ENCODE measurements at regions not wholly inside any gene's neighbourhood (a gene's known extent, or its start where the extent isn't known, plus 50 kb on each side); places are given as distances from the start of the nearest gene placed in this dataset.

- no peaks in the 10 kb centered on the region for H3K9me3 ChIP-seq (ENCODE audit: control insufficient read depth, low read length)
- H3K27me3 ChIP-seq (replicated peaks; ENCODE audit: control insufficient read depth, insufficient read depth, low read length, poor library complexity, severe bottlenecking), result no peaks in the 10 kb centered on the region
- no peak for DNase-seq
- no peak overlapping the region for H3K4me3 ChIP-seq (ENCODE audit: insufficient read depth, low read depth, low read length, poor library complexity, severe bottlenecking)
- H3K36me3 ChIP-seq (ENCODE audit: control insufficient read depth, insufficient read depth, low read length), result no peaks in the 10 kb centered on the region
- no peak overlapping the region for H3K27ac ChIP-seq (ENCODE audit: insufficient read depth, low read length, poor library complexity, severe bottlenecking)
- H3K4me1 ChIP-seq (ENCODE audit: control insufficient read depth, insufficient read depth, low read length, poor library complexity, severe bottlenecking), result no peaks in the 10 kb centered on the region
These were observed 1634.7 kb upstream of the B3GALT2 start for GRCh38 chr1:194821091-194821490.

DNA sequence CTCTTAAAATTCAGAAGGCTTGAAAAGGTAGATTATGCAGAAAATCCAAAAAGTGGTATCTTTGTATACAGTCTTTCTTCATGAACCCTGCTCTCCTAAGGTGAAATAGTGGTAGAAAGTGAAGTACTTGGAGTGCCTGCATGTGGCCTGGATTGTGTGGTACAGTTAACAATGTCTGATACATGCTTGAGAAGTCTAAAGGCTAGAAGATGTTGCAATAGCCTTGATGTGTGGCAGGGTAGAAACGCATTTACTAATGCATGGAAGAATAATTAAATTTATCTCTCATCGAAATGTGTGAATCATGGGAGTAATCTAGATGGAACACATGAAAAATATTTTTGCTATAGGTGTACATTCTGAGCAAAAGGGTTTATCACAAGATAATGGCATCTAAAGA lies 1632.3 kb upstream of the B3GALT2 start:
- no peaks in the 10 kb centered on the region for H3K9me3 ChIP-seq (ENCODE audit: control insufficient read depth, low read length)
- H3K4me1 ChIP-seq (ENCODE audit: control insufficient read depth, insufficient read depth, low read length, poor library complexity, severe bottlenecking), result no peaks in the 10 kb centered on the region
- no peak for DNase-seq
- H3K27ac ChIP-seq (ENCODE audit: insufficient read depth, low read length, poor library complexity, severe bottlenecking), result no peak overlapping the region
- H3K4me3 ChIP-seq (ENCODE audit: insufficient read depth, low read depth, low read length, poor library complexity, severe bottlenecking), result no peak overlapping the region
- H3K27me3 ChIP-seq (replicated peaks; ENCODE audit: control insufficient read depth, insufficient read depth, low read length, poor library complexity, severe bottlenecking), result no peaks in the 10 kb centered on the region
- no peaks in the 10 kb centered on the region for H3K36me3 ChIP-seq (ENCODE audit: control insufficient read depth, insufficient read depth, low read length)

DNA sequence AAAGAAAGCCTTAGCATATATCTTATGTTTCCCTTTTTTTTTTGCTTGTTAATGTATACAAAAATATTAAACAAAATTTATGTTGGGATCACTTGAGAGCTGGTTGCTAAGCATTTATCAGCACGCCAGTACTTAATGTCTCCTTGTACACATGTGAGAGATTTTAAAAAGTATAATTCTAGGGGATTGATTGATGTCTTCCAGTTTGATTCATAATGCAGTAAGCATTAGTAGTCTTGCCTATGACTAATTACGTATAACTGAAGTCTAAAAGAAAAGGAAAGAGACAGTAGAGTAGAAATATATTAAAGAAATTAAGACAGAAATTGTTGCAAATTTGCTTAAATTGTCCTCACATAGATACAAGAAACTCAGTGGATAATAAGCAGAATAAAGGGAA lies 1630.4 kb upstream of the B3GALT2 start:
- H3K36me3 ChIP-seq (ENCODE audit: control insufficient read depth, insufficient read depth, low read length), result no peaks in the 10 kb centered on the region
- H3K4me1 ChIP-seq (ENCODE audit: control insufficient read depth, insufficient read depth, low read length, poor library complexity, severe bottlenecking), result no peaks in the 10 kb centered on the region
- DNase-seq, result no peak
- H3K27me3 ChIP-seq (replicated peaks; ENCODE audit: control insufficient read depth, insufficient read depth, low read length, poor library complexity, severe bottlenecking), result no peaks in the 10 kb centered on the region
- H3K9me3 ChIP-seq (ENCODE audit: control insufficient read depth, low read length), result no peaks in the 10 kb centered on the region
- no peak overlapping the region for H3K27ac ChIP-seq (ENCODE audit: insufficient read depth, low read length, poor library complexity, severe bottlenecking)
- H3K4me3 ChIP-seq (ENCODE audit: insufficient read depth, low read depth, low read length, poor library complexity, severe bottlenecking), result no peak overlapping the region

DNA sequence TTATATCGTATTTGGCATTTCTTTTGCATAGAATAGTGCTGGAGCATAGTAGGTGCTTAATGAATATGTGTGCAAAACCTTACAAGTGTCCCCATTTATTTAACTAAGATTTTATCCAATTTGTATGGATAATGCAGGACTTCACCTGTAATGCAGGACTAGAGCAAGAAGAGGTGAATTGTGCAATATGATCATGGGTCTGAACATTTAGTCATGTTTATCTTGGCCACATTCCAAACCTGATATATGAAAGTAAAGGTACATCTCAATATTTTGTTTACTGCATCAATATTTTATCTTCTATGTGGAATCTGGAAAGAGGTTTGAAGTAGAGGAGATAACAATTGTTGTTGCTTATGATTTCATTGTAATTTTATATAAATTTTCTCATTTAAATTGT lies 1626.7 kb upstream of the B3GALT2 start:
- Histone ChIP-seq H3K27ac (ENCODE audit: insufficient read depth, low read length, poor library complexity, severe bottlenecking) (no peak overlapping the region), H3K4me1 (ENCODE audit: control insufficient read depth, insufficient read depth, low read length, poor library complexity, severe bottlenecking) (no peaks in the 10 kb centered on the region), H3K36me3 (ENCODE audit: control insufficient read depth, insufficient read depth, low read length) (no peaks in the 10 kb centered on the region), H3K9me3 (ENCODE audit: control insufficient read depth, low read length) (no peaks in the 10 kb centered on the region), H3K27me3 (replicated peaks; ENCODE audit: control insufficient read depth, insufficient read depth, low read length, poor library complexity, severe bottlenecking) (no peaks in the 10 kb centered on the region), H3K4me3 (ENCODE audit: insufficient read depth, low read depth, low read length, poor library complexity, severe bottlenecking) (no peak overlapping the region)
- DNase-seq, result no peak

DNA sequence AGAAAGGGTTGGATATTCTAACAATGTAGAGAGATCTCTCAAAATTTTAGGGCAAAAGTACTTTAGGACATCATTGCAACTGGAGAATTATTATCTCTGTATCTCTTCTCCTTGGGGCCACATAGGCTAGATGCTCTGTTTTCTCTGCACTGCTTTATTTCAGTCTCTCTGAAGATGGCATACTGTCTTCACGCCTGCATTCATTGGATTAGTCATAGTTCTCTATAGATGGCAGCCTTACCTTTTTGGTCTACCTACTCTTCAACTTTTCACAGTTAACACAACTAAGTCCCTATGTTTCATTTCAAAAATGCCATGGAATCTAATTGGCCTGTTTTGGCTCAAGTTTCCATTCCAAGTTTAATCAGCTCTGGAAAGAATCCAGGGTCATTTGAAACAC lies 1623.3 kb upstream of the B3GALT2 start:
- Histone ChIP-seq H3K27ac (ENCODE audit: insufficient read depth, low read length, poor library complexity, severe bottlenecking) (no peak overlapping the region), H3K4me3 (ENCODE audit: insufficient read depth, low read depth, low read length, poor library complexity, severe bottlenecking) (no peak overlapping the region), H3K4me1 (ENCODE audit: control insufficient read depth, insufficient read depth, low read length, poor library complexity, severe bottlenecking) (no peaks in the 10 kb centered on the region), H3K36me3 (ENCODE audit: control insufficient read depth, insufficient read depth, low read length) (no peaks in the 10 kb centered on the region), H3K27me3 (replicated peaks; ENCODE audit: control insufficient read depth, insufficient read depth, low read length, poor library complexity, severe bottlenecking) (no peaks in the 10 kb centered on the region), H3K9me3 (ENCODE audit: control insufficient read depth, low read length) (no peaks in the 10 kb centered on the region)
- DNase-seq, result no peak

GRCh38 chr1:194809215-194809614 lies 1622.8 kb upstream of the B3GALT2 start:
- no peaks in the 10 kb centered on the region for H3K9me3 ChIP-seq (ENCODE audit: control insufficient read depth, low read length)
- no peak overlapping the region for H3K27ac ChIP-seq (ENCODE audit: insufficient read depth, low read length, poor library complexity, severe bottlenecking)
- no peak overlapping the region for H3K4me3 ChIP-seq (ENCODE audit: insufficient read depth, low read depth, low read length, poor library complexity, severe bottlenecking)
- no peaks in the 10 kb centered on the region for H3K27me3 ChIP-seq (replicated peaks; ENCODE audit: control insufficient read depth, insufficient read depth, low read length, poor library complexity, severe bottlenecking)
- DNase-seq, result no peak
- no peaks in the 10 kb centered on the region for H3K4me1 ChIP-seq (ENCODE audit: control insufficient read depth, insufficient read depth, low read length, poor library complexity, severe bottlenecking)
- H3K36me3 ChIP-seq (ENCODE audit: control insufficient read depth, insufficient read depth, low read length), result no peaks in the 10 kb centered on the region

DNA sequence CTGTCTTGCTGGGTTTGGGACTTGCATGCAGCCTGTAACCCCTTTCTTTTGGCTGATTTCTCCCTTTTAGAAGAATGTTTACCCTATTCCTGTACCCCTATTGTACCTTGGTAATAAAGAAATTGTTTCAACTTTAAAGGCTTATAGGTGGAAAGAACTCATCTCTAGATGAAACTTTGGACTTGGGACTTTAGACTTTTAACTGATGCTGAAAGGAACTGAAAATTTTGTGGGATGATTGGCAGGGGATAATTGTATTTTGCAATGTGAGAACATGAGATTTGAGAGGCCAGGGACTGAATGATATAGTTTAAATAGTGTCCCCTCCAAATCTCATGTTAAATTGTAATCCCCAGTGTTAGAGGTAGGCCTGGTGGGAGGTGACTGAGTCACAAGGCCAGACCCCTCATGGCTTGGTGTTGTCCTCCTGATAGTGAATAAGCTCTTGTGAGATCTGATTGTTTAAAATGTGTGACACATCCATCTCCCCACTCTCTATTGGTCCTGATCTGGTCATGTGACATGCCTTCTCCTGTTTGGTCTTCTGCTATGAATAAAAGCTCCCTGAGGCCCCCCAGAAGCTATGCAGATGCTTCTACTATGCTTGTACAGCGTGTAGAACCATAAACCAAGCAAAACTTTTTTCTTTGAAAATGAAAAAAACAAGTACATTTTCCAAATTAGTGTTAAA lies 1621.3 kb upstream of the B3GALT2 start:
- no peaks in the 10 kb centered on the region for H3K36me3 ChIP-seq (ENCODE audit: control insufficient read depth, insufficient read depth, low read length)
- no peaks in the 10 kb centered on the region for H3K27me3 ChIP-seq (replicated peaks; ENCODE audit: control insufficient read depth, insufficient read depth, low read length, poor library complexity, severe bottlenecking)
- no peaks in the 10 kb centered on the region for H3K9me3 ChIP-seq (ENCODE audit: control insufficient read depth, low read length)
- no peak for DNase-seq
- no peak overlapping the region for H3K4me3 ChIP-seq (ENCODE audit: insufficient read depth, low read depth, low read length, poor library complexity, severe bottlenecking)
- H3K27ac ChIP-seq (ENCODE audit: insufficient read depth, low read length, poor library complexity, severe bottlenecking), result no peak overlapping the region
- H3K4me1 ChIP-seq (ENCODE audit: control insufficient read depth, insufficient read depth, low read length, poor library complexity, severe bottlenecking), result no peaks in the 10 kb centered on the region

- Histone ChIP-seq H3K9me3 (ENCODE audit: control insufficient read depth, low read length) (no peaks in the 10 kb centered on the region), H3K27ac (ENCODE audit: insufficient read depth, low read length, poor library complexity, severe bottlenecking) (no peak overlapping the region), H3K4me1 (ENCODE audit: control insufficient read depth, insufficient read depth, low read length, poor library complexity, severe bottlenecking) (no peaks in the 10 kb centered on the region), H3K4me3 (ENCODE audit: insufficient read depth, low read depth, low read length, poor library complexity, severe bottlenecking) (no peak overlapping the region), H3K36me3 (ENCODE audit: control insufficient read depth, insufficient read depth, low read length) (no peaks in the 10 kb centered on the region), H3K27me3 (replicated peaks; ENCODE audit: control insufficient read depth, insufficient read depth, low read length, poor library complexity, severe bottlenecking) (no peaks in the 10 kb centered on the region)
- DNase-seq, result no peak
These were observed 1616.2 kb upstream of the B3GALT2 start for GRCh38 chr1:194802572-194802971.

GRCh38 chr1:194795917-194796593 lies 1609.6 kb upstream of the B3GALT2 start:
- H3K27ac ChIP-seq (ENCODE audit: insufficient read depth, low read length, poor library complexity, severe bottlenecking), result no peak overlapping the region
- H3K27me3 ChIP-seq (replicated peaks; ENCODE audit: control insufficient read depth, insufficient read depth, low read length, poor library complexity, severe bottlenecking), result no peaks in the 10 kb centered on the region
- no peaks in the 10 kb centered on the region for H3K36me3 ChIP-seq (ENCODE audit: control insufficient read depth, insufficient read depth, low read length)
- H3K4me1 ChIP-seq (ENCODE audit: control insufficient read depth, insufficient read depth, low read length, poor library complexity, severe bottlenecking), result no peaks in the 10 kb centered on the region
- no peak overlapping the region for H3K4me3 ChIP-seq (ENCODE audit: insufficient read depth, low read depth, low read length, poor library complexity, severe bottlenecking)
- DNase-seq, result no peak
- no peaks in the 10 kb centered on the region for H3K9me3 ChIP-seq (ENCODE audit: control insufficient read depth, low read length)

DNA sequence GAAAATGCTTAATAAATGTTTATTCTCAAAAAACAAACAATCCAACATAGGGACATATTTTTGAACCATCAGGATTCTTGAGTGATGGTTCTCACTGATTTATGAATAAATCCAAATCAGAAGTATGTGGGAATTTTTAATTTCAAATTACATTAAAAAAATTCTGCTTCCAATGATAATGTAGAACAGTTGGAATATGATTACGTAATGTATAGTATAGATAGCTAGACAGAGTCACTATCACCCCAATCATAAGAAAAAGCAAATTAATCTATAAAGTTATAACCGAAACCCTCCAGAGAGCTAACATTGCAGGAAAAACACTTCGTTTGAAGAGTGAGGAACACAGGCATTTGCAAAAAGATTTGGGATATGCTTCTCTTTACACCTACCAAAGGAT lies 1600.6 kb upstream of the B3GALT2 start:
- H3K27me3 ChIP-seq (replicated peaks; ENCODE audit: control insufficient read depth, insufficient read depth, low read length, poor library complexity, severe bottlenecking), result no peaks in the 10 kb centered on the region
- H3K4me3 ChIP-seq (ENCODE audit: insufficient read depth, low read depth, low read length, poor library complexity, severe bottlenecking), result no peak overlapping the region
- DNase-seq, result no peak
- H3K27ac ChIP-seq (ENCODE audit: insufficient read depth, low read length, poor library complexity, severe bottlenecking), result no peak overlapping the region
- H3K9me3 ChIP-seq (ENCODE audit: control insufficient read depth, low read length), result no peaks in the 10 kb centered on the region
- no peaks in the 10 kb centered on the region for H3K4me1 ChIP-seq (ENCODE audit: control insufficient read depth, insufficient read depth, low read length, poor library complexity, severe bottlenecking)
- H3K36me3 ChIP-seq (ENCODE audit: control insufficient read depth, insufficient read depth, low read length), result no peaks in the 10 kb centered on the region
